Liver (tissue), 8 donors: ENCODE measurements at regions not wholly inside any gene's neighbourhood (a gene's known extent, or its start where the extent isn't known, plus 50 kb on each side); places are given as distances from the start of the nearest gene placed in this dataset.

Experiments used
- DNase-seq: peaks from one replicate; pipeline ENCODE4 v3.0.0-alpha.2; 2017; ENCODE audit warnings: low spot score
- H3K27ac ChIP-seq, 2 donors: one replicate each; pipeline ENCODE4 v1.7.0; 2013; ENCODE audit warnings: inconsistent platforms in 2 of 2, low read length in 2 of 2, control low read depth in 1 of 2, low read depth in 1 of 2, mild to moderate bottlenecking in 1 of 2
- H3K27me3 ChIP-seq, 4 donors: one replicate each; pipeline versions ENCODE4 v1.6.1 to v1.7.0; 2013; ENCODE audit warnings: low read length in 3 of 4, inconsistent platforms in 1 of 4, mild to moderate bottlenecking in 1 of 4, moderate library complexity in 1 of 4; ENCODE audit not compliant: control insufficient read depth in 4 of 4, insufficient read depth in 4 of 4
- H3K36me3 ChIP-seq, 4 donors: one replicate each; pipeline versions ENCODE4 v1.6.1 to v1.7.0; 2013; ENCODE audit warnings: low read length in 3 of 4, mild to moderate bottlenecking in 3 of 4, low read depth in 1 of 4, moderate library complexity in 1 of 4; ENCODE audit not compliant: control insufficient read depth in 4 of 4, insufficient read depth in 3 of 4
- H3K4me1 ChIP-seq, 4 donors: one replicate each; pipeline versions ENCODE4 v1.6.1 to v1.7.0; 2013; ENCODE audit warnings: low read length in 3 of 4, mild to moderate bottlenecking in 3 of 4, moderate library complexity in 1 of 4; ENCODE audit not compliant: control insufficient read depth in 4 of 4, insufficient read depth in 4 of 4
- H3K4me3 ChIP-seq, 3 donors: one replicate each; pipeline versions ENCODE4 v1.6.1 to v1.7.0; 2013; ENCODE audit warnings: low read length in 3 of 3, control low read depth in 1 of 3, low read depth in 1 of 3, mild to moderate bottlenecking in 1 of 3
- H3K9ac ChIP-seq, 2 donors: one replicate each; pipeline ENCODE4 v1.7.0; 2013; ENCODE audit warnings: low read length in 2 of 2, mild to moderate bottlenecking in 2 of 2, moderate library complexity in 2 of 2, control low read depth in 1 of 2, low read depth in 1 of 2
- H3K9me3 ChIP-seq, 4 donors: one replicate each; pipeline versions ENCODE4 v1.6.1 to v1.7.0; 2013; ENCODE audit warnings: low read length in 3 of 4; ENCODE audit not compliant: control insufficient read depth in 4 of 4
- ATF3 ChIP-seq: IDR thresholded peaks from 2 replicates; pipeline ENCODE4 v1.6.1; 2016; ENCODE audit warnings: antibody characterized with exemption
- CTCF ChIP-seq: fragments of 150-350 bp; IDR thresholded peaks from 2 replicates; pipeline ENCODE4 v1.5.1; 2017; ENCODE audit warnings: improper control_type of control experiment, low read depth, low read length; ENCODE audit not compliant: missing input control
- EGR1 ChIP-seq, 2 donors: IDR thresholded peaks; 2 replicates each; pipeline ENCODE4 v1.6.1; 2016 to 2018; ENCODE audit warnings: antibody characterized with exemption in 2 of 2, low read depth in 2 of 2
- FOXA1 ChIP-seq: IDR thresholded peaks from 2 replicates; pipeline ENCODE4 v1.6.1; 2016; ENCODE audit warnings: antibody characterized with exemption
- GABPA ChIP-seq, 2 donors: IDR thresholded peaks in 1 of 2; conservative IDR thresholded peaks in 1 of 2; 2 replicates each; pipeline ENCODE4 v1.6.1; 2016; ENCODE audit warnings: antibody characterized with exemption in 2 of 2, mild to moderate bottlenecking in 1 of 2, moderate library complexity in 1 of 2
- HNF4A ChIP-seq, 2 donors: conservative IDR thresholded peaks; 2 replicates each; pipeline ENCODE4 v1.6.1; 2016; ENCODE audit warnings: antibody characterized with exemption in 2 of 2, mild to moderate bottlenecking in 2 of 2
- HNF4G ChIP-seq: IDR thresholded peaks from 2 replicates; pipeline ENCODE4 v1.6.1; 2016; ENCODE audit warnings: antibody characterized with exemption
- JUND ChIP-seq, 2 donors: IDR thresholded peaks; 2 replicates each; pipeline ENCODE4 v1.6.1; 2016; ENCODE audit warnings: antibody characterized with exemption in 2 of 2
- MAX ChIP-seq: IDR thresholded peaks from 2 replicates; pipeline ENCODE4 v1.6.1; 2016; ENCODE audit warnings: antibody characterized with exemption
- NR2F2 ChIP-seq: IDR thresholded peaks from 2 replicates; pipeline ENCODE4 v1.6.1; 2016; ENCODE audit warnings: antibody characterized with exemption
- RAD21 ChIP-seq, 2 donors: IDR thresholded peaks; 2 replicates each; pipeline ENCODE4 v1.6.1; 2016; ENCODE audit warnings: antibody characterized with exemption in 2 of 2, mild to moderate bottlenecking in 2 of 2
- REST ChIP-seq: IDR thresholded peaks from 2 replicates; pipeline ENCODE4 v1.6.1; 2016; ENCODE audit warnings: antibody characterized with exemption, mild to moderate bottlenecking
- RXRA ChIP-seq, 2 donors: IDR thresholded peaks; 2 replicates each; pipeline ENCODE4 v1.6.1; 2017 to 2018; ENCODE audit warnings: antibody characterized with exemption in 2 of 2, mild to moderate bottlenecking in 1 of 2
- SP1 ChIP-seq: IDR thresholded peaks from 2 replicates; pipeline ENCODE4 v1.6.1; 2018; ENCODE audit warnings: antibody characterized with exemption, mild to moderate bottlenecking
- TAF1 ChIP-seq: conservative IDR thresholded peaks from 2 replicates; pipeline ENCODE4 v1.6.1; 2016; ENCODE audit warnings: antibody characterized with exemption, mild to moderate bottlenecking
- YY1 ChIP-seq: IDR thresholded peaks from 2 replicates; pipeline ENCODE4 v1.6.1; 2016; ENCODE audit warnings: antibody characterized with exemption, mild to moderate bottlenecking
- ZBTB33 ChIP-seq: IDR thresholded peaks from 2 replicates; pipeline ENCODE4 v1.6.1; 2016; ENCODE audit warnings: antibody characterized with exemption
- WGBS: extraction: QIAGEN DNeasy Blood & Tissue Kit; methylation state at CpG from one replicate; pipeline ENCODE4 v1.1.7; 2013; 5-methylcytosine and 5-hydroxymethylcytosine counted together
- donor health status: healthy.
- donor health status: healthy.
- donor health status: healthy.
- donor health status: healthy.
- donor health status: healthy.

GRCh38 chr19:28497137-28497536, 715.8 kb downstream of the UQCRFS1 start:
- Histone ChIP-seq H3K9ac (no peak overlapping the region), H3K36me3 (no peaks in the 10 kb centered on the region), H3K27me3 (no peaks in the 10 kb centered on the region), H3K4me3 (no peak overlapping the region), H3K4me1 (no peaks in the 10 kb centered on the region), H3K27ac (no peak overlapping the region), H3K9me3 (no peaks in the 10 kb centered on the region)
- no peak for TF ChIP-seq GABPA (IDR thresholded peaks at IDR 0.05 in 1 of 2, conservative IDR thresholded peaks at IDR 0.05 in 1 of 2)
- TF ChIP-seq HNF4A (conservative IDR thresholded peaks at IDR 0.05), result no peak
- no peak for TF ChIP-seq ATF3
- no peak for TF ChIP-seq SP1
- TF ChIP-seq EGR1 (IDR thresholded peaks at IDR 0.05; ENCODE audit: low read depth in 2 of 2), result no peak
- TF ChIP-seq ZBTB33, result no peak
- no peak for TF ChIP-seq YY1
- no peak for TF ChIP-seq MAX
- no peak for TF ChIP-seq NR2F2
- TF ChIP-seq REST, result no peak
- no peak for TF ChIP-seq RAD21 (IDR thresholded peaks at IDR 0.05)
- TF ChIP-seq JUND (IDR thresholded peaks at IDR 0.05), result no peak
- 92% methylated on average over 5 of the region's 5 CpGs for WGBS
- no peak for DNase-seq

- Histone ChIP-seq H3K4me3 (no peak overlapping the region), H3K36me3 (no peaks in the 10 kb centered on the region), H3K27me3 (no peaks in the 10 kb centered on the region), H3K9me3 (no peaks in the 10 kb centered on the region), H3K9ac (no peak overlapping the region), H3K27ac (no peak overlapping the region), H3K4me1 (no peaks in the 10 kb centered on the region)
- DNase-seq, result no peak
- 84% methylated on average over 3 of the region's 4 CpGs for WGBS
- TF ChIP-seq JUND (IDR thresholded peaks at IDR 0.05), result no peak
- TF ChIP-seq NR2F2, result no peak
- no peak for TF ChIP-seq HNF4A (conservative IDR thresholded peaks at IDR 0.05)
- no peak for TF ChIP-seq MAX
- TF ChIP-seq ZBTB33, result no peak
- no peak for TF ChIP-seq YY1
- TF ChIP-seq TAF1, result no peak
- no peak for TF ChIP-seq EGR1 (IDR thresholded peaks at IDR 0.05; ENCODE audit: low read depth in 2 of 2)
- TF ChIP-seq ATF3, result no peak
- no peak for TF ChIP-seq SP1
- no peak for TF ChIP-seq RXRA (IDR thresholded peaks at IDR 0.05)
- no peak for TF ChIP-seq REST
- no peak for TF ChIP-seq CTCF
- TF ChIP-seq FOXA1, result no peak
- TF ChIP-seq GABPA (IDR thresholded peaks at IDR 0.05 in 1 of 2, conservative IDR thresholded peaks at IDR 0.05 in 1 of 2), result no peak
- no peak for TF ChIP-seq HNF4G
- TF ChIP-seq RAD21 (IDR thresholded peaks at IDR 0.05), result no peak
Observed at GRCh38 chr19:28495046-28495445, 717.9 kb downstream of the UQCRFS1 start.
